ENCODE measurements at regions not wholly inside any gene's neighbourhood (a gene's known extent, or its start where the extent isn't known, plus 50 kb on each side); places are given as distances from the start of the nearest gene placed in this dataset.

DNA sequence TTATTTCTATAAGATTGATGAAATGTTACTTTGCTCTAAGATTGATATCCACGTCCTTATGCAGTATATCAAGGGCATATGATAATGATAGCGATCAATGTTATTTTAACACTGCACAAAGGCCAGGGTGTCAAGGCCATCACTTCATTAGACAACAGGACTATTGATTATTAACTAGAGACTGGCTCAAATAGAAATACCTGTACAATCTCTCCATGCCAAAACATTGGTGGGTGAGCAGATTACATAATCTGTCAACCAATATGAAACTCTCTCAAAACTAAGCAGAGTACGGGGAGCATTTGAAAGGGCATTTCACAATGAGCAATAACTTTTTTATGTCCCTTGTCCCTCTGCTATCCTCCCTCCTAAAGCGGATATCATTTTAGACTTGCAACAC lies 566.5 kb upstream of the PKN2 start:
- Histone ChIP-seq H3K4me3 (no peak overlapping the region), H3K9me3 (no peaks in the 10 kb centered on the region), H3K36me3 (no peaks in the 10 kb centered on the region), H3K27ac (no peak overlapping the region), H3K27me3 (ENCODE audit: low read depth) (no peaks in the 10 kb centered on the region), H3K4me1 (no peaks in the 10 kb centered on the region)
- DNase-seq (no peak), ATAC-seq (no peak)
- TF ChIP-seq, protein P1, sequence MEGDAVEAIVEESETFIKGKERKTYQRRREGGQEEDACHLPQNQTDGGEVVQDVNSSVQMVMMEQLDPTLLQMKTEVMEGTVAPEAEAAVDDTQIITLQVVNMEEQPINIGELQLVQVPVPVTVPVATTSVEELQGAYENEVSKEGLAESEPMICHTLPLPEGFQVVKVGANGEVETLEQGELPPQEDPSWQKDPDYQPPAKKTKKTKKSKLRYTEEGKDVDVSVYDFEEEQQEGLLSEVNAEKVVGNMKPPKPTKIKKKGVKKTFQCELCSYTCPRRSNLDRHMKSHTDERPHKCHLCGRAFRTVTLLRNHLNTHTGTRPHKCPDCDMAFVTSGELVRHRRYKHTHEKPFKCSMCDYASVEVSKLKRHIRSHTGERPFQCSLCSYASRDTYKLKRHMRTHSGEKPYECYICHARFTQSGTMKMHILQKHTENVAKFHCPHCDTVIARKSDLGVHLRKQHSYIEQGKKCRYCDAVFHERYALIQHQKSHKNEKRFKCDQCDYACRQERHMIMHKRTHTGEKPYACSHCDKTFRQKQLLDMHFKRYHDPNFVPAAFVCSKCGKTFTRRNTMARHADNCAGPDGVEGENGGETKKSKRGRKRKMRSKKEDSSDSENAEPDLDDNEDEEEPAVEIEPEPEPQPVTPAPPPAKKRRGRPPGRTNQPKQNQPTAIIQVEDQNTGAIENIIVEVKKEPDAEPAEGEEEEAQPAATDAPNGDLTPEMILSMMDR (IDR thresholded peaks at IDR 0.05): no peak
- intact Hi-C loops (cut with DNase I): no loop called here

DNA sequence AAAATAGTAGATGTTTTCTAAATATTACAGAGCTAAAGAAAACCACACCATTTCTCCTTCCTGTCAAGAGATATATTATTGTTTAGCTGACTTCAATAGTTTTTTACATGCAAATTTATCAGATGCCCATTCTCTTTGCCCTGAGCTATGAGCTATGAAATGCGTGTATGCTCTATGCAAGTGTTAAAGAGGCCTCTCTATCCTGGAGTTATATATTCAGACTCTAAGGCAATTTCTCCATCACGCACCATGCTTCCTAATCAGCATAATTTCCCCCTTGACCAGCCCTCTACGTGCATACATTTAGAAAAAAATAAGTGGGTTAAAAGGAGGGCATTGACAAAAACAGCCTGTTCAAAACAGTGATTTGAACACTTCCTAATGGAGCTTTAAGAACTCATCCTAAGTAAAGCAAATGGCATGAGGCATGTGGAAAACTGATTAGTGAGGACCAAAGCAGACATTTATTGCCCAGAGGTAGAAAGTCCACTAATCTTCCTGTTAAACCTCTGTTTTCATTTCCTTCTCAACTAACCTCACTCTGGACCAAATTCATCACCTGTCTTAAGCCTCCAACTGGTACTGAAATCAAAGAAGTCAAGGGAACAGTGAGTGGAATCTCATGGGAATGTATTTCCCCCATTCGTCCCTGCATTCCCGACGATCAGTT lies 565.8 kb upstream of the PKN2 start:
- H3K4me3 ChIP-seq: no peak overlapping the region
- no peak overlapping the region for H3K27ac ChIP-seq
- TF ChIP-seq, protein P1 (IDR thresholded peaks at IDR 0.05): no peak
- ATAC-seq (no peak), DNase-seq (no peak)
- no peaks in the 10 kb centered on the region for H3K4me1 ChIP-seq
- H3K27me3 ChIP-seq (ENCODE audit: low read depth): no peaks in the 10 kb centered on the region
- intact Hi-C loops (cut with DNase I): no loop called here
- H3K36me3 ChIP-seq: no peaks in the 10 kb centered on the region
- no peaks in the 10 kb centered on the region for H3K9me3 ChIP-seq

DNA sequence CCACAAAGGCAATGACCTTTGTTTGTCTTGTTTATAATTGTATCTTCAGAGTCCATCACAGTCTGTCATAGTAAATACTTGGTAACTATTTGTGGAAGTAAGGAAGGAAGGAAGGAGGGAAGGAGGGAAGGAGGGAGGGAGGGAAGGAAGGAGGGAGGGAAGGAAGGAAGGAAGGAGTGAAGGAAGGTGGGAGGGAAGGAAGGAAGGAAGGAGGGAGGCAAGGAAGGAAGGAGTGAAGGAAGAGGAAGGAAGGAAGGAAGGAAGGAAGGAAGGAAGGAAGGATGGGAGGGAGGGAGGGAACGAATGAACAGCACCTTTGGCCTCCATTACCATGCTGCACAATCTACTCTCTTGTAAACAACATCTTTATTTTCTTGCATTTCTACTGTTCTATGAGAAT lies 559.5 kb upstream of the PKN2 start:
- intact Hi-C loops (cut with DNase I): no loop called here
- ATAC-seq: no peak
- H3K4me3 ChIP-seq: no peak overlapping the region
- no peak overlapping the region for H3K27ac ChIP-seq
- no peaks in the 10 kb centered on the region for H3K36me3 ChIP-seq
- no peaks in the 10 kb centered on the region for H3K4me1 ChIP-seq
- no peaks in the 10 kb centered on the region for H3K27me3 ChIP-seq (ENCODE audit: low read depth)
- no peak for DNase-seq
- TF ChIP-seq, protein P1 (IDR thresholded peaks at IDR 0.05): no peak
- H3K9me3 ChIP-seq: no peaks in the 10 kb centered on the region

DNA sequence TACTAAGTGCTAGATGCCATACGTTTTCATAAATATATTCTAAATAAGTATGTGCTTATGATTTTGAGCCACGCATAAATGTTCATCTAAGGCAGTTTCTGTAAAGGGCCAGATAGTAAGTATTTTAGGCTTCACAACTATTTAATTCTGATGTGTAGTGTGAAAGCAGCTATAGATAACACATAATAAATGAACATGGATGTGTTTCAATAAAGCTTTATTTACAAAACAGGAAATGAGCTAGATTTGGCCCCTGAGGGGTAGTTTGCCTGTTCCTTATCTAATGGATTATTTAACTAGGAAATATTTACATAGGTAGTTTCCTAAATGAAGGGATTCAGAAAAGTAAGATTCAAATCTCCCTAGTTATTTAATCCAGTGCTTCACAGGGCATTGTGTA lies 557.6 kb upstream of the PKN2 start:
- DNase-seq (no peak), ATAC-seq (no peak)
- intact Hi-C loops (cut with DNase I): no loop called here
- no peaks in the 10 kb centered on the region for H3K4me1 ChIP-seq
- no peaks in the 10 kb centered on the region for H3K27me3 ChIP-seq (ENCODE audit: low read depth)
- no peak overlapping the region for H3K27ac ChIP-seq
- TF ChIP-seq, protein P1 (IDR thresholded peaks at IDR 0.05): no peak
- no peaks in the 10 kb centered on the region for H3K9me3 ChIP-seq
- H3K4me3 ChIP-seq: no peak overlapping the region
- no peaks in the 10 kb centered on the region for H3K36me3 ChIP-seq

DNA sequence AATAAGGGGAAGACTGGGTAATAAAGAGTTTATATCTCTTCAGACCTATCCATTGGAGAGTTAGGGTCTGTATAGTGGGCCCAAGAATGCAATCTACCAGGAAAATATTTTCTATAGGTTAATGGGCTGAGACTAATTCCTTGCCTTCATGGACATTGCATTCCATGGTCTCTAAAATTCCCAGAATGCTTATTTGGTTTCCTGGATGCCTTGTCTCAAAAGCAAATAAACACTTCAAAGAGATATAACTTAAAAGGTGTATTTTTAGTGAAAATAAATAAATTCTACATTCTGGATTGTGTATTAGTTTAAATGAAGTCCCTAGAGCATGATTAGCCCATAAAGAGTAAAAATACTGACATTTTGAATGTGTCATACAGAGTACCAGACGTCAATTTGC lies 550.1 kb upstream of the PKN2 start:
- no peak overlapping the region for H3K27ac ChIP-seq
- ATAC-seq: no peak
- no peaks in the 10 kb centered on the region for H3K4me1 ChIP-seq
- no peaks in the 10 kb centered on the region for H3K9me3 ChIP-seq
- intact Hi-C loops (cut with DNase I): no loop called here
- TF ChIP-seq, protein P1 (IDR thresholded peaks at IDR 0.05): no peak
- no peak for DNase-seq
- no peak overlapping the region for H3K4me3 ChIP-seq
- no peaks in the 10 kb centered on the region for H3K27me3 ChIP-seq (ENCODE audit: low read depth)
- H3K36me3 ChIP-seq: no peaks in the 10 kb centered on the region
